ENCODE measurements at regions not wholly inside any gene's neighbourhood (a gene's known extent, or its start where the extent isn't known, plus 50 kb on each side); places are given as distances from the start of the nearest gene placed in this dataset.

- Histone ChIP-seq H3K79me2 (ENCODE audit: control insufficient read depth, insufficient read depth, low read length) (no peaks in the 10 kb centered on the region), H3K27ac (ENCODE audit: insufficient read depth, low read length) (no peak overlapping the region), H3K4me3 (replicated peaks in 1 of 4; ENCODE audit: control extremely low read depth in 1 of 4, insufficient read depth in 1 of 4, low read depth in 3 of 4, low read length in 4 of 4) (no peak overlapping the region), H2AFZ (ENCODE audit: low read length) (no peak overlapping the region), H3K9me3 (ENCODE audit: control insufficient read depth, insufficient read depth, low read depth, low read length) (no peaks in the 10 kb centered on the region), H3K36me3 (ENCODE audit: control insufficient read depth, insufficient read depth, low read length) (no peaks in the 10 kb centered on the region), H4K20me1 (ENCODE audit: control insufficient read depth, extremely low read depth, insufficient read depth, low read length) (no peaks in the 10 kb centered on the region), H3K4me1 (ENCODE audit: control insufficient read depth, extremely low read depth, insufficient read depth, low read length) (no peaks in the 10 kb centered on the region), H3K9ac (ENCODE audit: insufficient read depth, low read length) (no peak overlapping the region), H3K27me3 (ENCODE audit: control insufficient read depth, insufficient read depth, low read length) (peaks cover 2% of the 10 kb centered on the region), H3K4me2 (ENCODE audit: extremely low read depth, insufficient read depth, low read length) (no peak overlapping the region)
- no peak for DNase-seq (ENCODE audit: low read depth in 2 of 2)
- TF ChIP-seq EZH2 (IDR thresholded peaks at IDR 0.05; ENCODE audit: low read length, missing control alignments) (no peak), CTCF (conservative IDR thresholded peaks at IDR 0.05 in 1 of 2, IDR thresholded peaks at IDR 0.05 in 1 of 2; ENCODE audit: low read depth in 1 of 2, low read length in 2 of 2) (no peak)
Measured at GRCh38 chr5:56698463-56699381, 116.6 kb upstream of the MAP3K1 start.

DNA sequence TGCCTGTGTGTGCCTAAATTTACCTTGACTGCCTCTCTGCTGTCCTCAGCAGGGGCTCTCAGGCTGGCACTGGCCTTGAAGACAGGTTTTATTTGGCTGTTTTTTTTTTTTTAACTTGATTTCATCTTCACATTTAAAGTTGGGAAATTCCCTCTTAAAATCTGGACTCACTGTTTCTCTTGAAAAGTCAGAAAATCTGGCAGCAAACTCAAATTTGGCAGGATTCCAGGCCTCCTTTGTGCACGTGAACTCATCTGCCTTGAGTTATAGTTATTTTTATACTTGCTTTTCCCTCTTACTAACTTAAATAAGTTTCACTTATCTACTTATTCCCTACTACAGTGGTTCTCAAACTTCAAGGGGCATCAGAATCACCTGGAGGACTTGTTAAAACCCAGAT lies 118.4 kb upstream of the MAP3K1 start:
- peak in 1 of 2 donors; percentile 53 for DNase-seq (ENCODE audit: low read depth in 2 of 2)

DNA sequence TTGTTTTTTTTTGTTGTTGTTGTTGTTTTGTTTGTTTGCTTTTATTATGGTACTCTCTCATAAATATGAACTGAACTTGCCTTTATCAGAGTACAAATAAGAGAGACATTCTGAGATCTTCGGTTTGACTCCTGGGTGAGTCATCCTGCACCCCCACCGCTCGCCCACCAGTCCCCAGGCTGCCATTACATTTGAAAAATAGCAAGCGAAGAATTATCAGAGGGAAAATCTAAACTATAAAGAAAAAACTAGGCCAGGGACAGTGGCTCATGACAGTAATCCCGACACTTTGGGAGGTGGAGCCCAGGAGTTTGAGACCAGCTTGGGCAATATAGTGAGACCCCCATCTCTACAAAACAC lies 122.1 kb upstream of the MAP3K1 start:
- H3K9me3 ChIP-seq (ENCODE audit: control insufficient read depth, insufficient read depth, low read depth, low read length), result no peaks in the 10 kb centered on the region
- H3K79me2 ChIP-seq (ENCODE audit: control insufficient read depth, insufficient read depth, low read length), result no peaks in the 10 kb centered on the region
- H3K27me3 ChIP-seq (ENCODE audit: control insufficient read depth, insufficient read depth, low read length), result no peaks in the 10 kb centered on the region
- no peak overlapping the region for H3K9ac ChIP-seq (ENCODE audit: insufficient read depth, low read length)
- DNase-seq (ENCODE audit: low read depth in 2 of 2), result no peak
- TF ChIP-seq CTCF (conservative IDR thresholded peaks at IDR 0.05 in 1 of 2, IDR thresholded peaks at IDR 0.05 in 1 of 2; ENCODE audit: low read depth in 1 of 2, low read length in 2 of 2), result no peak
- no peak for TF ChIP-seq EZH2 (IDR thresholded peaks at IDR 0.05; ENCODE audit: low read length, missing control alignments)
- H4K20me1 ChIP-seq (ENCODE audit: control insufficient read depth, extremely low read depth, insufficient read depth, low read length), result no peaks in the 10 kb centered on the region
- no peak overlapping the region for H3K4me2 ChIP-seq (ENCODE audit: extremely low read depth, insufficient read depth, low read length)
- H2AFZ ChIP-seq (ENCODE audit: low read length), result no peak overlapping the region
- H3K36me3 ChIP-seq (ENCODE audit: control insufficient read depth, insufficient read depth, low read length), result no peaks in the 10 kb centered on the region
- no peak overlapping the region for H3K27ac ChIP-seq (ENCODE audit: insufficient read depth, low read length)
- no peak overlapping the region for H3K4me3 ChIP-seq (replicated peaks in 1 of 4; ENCODE audit: control extremely low read depth in 1 of 4, insufficient read depth in 1 of 4, low read depth in 3 of 4, low read length in 4 of 4)
- no peaks in the 10 kb centered on the region for H3K4me1 ChIP-seq (ENCODE audit: control insufficient read depth, extremely low read depth, insufficient read depth, low read length)

More for the DNA sequence above, 118.4 kb upstream of the MAP3K1 start:
- Histone ChIP-seq H3K4me3 (replicated peaks in 1 of 4; ENCODE audit: control extremely low read depth in 1 of 4, insufficient read depth in 1 of 4, low read depth in 3 of 4, low read length in 4 of 4) (no peak overlapping the region), H3K27me3 (ENCODE audit: control insufficient read depth, insufficient read depth, low read length) (peaks cover 2% of the 10 kb centered on the region), H3K36me3 (ENCODE audit: control insufficient read depth, insufficient read depth, low read length) (no peaks in the 10 kb centered on the region), H3K9ac (ENCODE audit: insufficient read depth, low read length) (no peak overlapping the region), H3K4me2 (ENCODE audit: extremely low read depth, insufficient read depth, low read length) (no peak overlapping the region), H3K9me3 (ENCODE audit: control insufficient read depth, insufficient read depth, low read depth, low read length) (no peaks in the 10 kb centered on the region), H3K27ac (ENCODE audit: insufficient read depth, low read length) (no peak overlapping the region), H4K20me1 (ENCODE audit: control insufficient read depth, extremely low read depth, insufficient read depth, low read length) (no peaks in the 10 kb centered on the region), H3K79me2 (ENCODE audit: control insufficient read depth, insufficient read depth, low read length) (no peaks in the 10 kb centered on the region), H2AFZ (ENCODE audit: low read length) (no peak overlapping the region), H3K4me1 (ENCODE audit: control insufficient read depth, extremely low read depth, insufficient read depth, low read length) (no peaks in the 10 kb centered on the region)
- TF ChIP-seq CTCF (conservative IDR thresholded peaks at IDR 0.05 in 1 of 2, IDR thresholded peaks at IDR 0.05 in 1 of 2; ENCODE audit: low read depth in 1 of 2, low read length in 2 of 2), result no peak
- no peak for TF ChIP-seq EZH2 (IDR thresholded peaks at IDR 0.05; ENCODE audit: low read length, missing control alignments)

All from fibroblast of lung (primary cell).